Keratinocyte (primary cell): ENCODE measurements at regions not wholly inside any gene's neighbourhood (a gene's known extent, or its start where the extent isn't known, plus 50 kb on each side); places are given as distances from the start of the nearest gene placed in this dataset.

Experiments used
- DNase-seq: peaks from one replicate; pipeline ENCODE4 v3.0.0-alpha.2; 2011; ENCODE audit warnings: low read depth, missing footprints, low spot score
- FAIRE-seq: peaks from 2 replicates; lab custom pipeline; 2011; peaks lifted over from hg19 to GRCh38; lab: Jason Lieb, UNC
- H2AFZ ChIP-seq: 2 replicates; pipeline ENCODE4 v1.6.0; 2012; ENCODE audit warnings: low read length, control low read depth, inconsistent platforms; ENCODE audit not compliant: control insufficient read depth
- H3K27ac ChIP-seq: 2 replicates; pipeline ENCODE4 v1.5.1; 2011; ENCODE audit warnings: low read length; ENCODE audit not compliant: control insufficient read depth, insufficient read depth
- H3K27me3 ChIP-seq: 3 replicates; pipeline ENCODE4 v1.6.0; 2011; ENCODE audit warnings: low read length; ENCODE audit not compliant: control insufficient read depth, insufficient read depth; ENCODE audit errors: extremely low read depth
- H3K36me3 ChIP-seq, 2 experiments: 2 replicates in 1 of 2; 3 replicates in 1 of 2; pipeline ENCODE4 v1.5.1; 2011; ENCODE audit warnings: low read length in 2 of 2, mild to moderate bottlenecking in 1 of 2; ENCODE audit not compliant: control insufficient read depth in 2 of 2, insufficient read depth in 2 of 2; ENCODE audit errors: extremely low read depth in 1 of 2
- H3K4me1 ChIP-seq: 3 replicates; pipeline ENCODE4 v1.5.1; 2011; ENCODE audit warnings: low read length; ENCODE audit not compliant: control insufficient read depth, insufficient read depth; ENCODE audit errors: extremely low read depth
- H3K4me2 ChIP-seq: 3 replicates; pipeline ENCODE4 v1.6.0; 2011; ENCODE audit warnings: low read depth, low read length; ENCODE audit not compliant: control insufficient read depth, insufficient read depth; ENCODE audit errors: extremely low read depth
- H3K4me3 ChIP-seq, 3 experiments: fragments of 200-600 bp in 1 of 3; sonication (generic) in 1 of 3; 2 replicates in 2 of 3; 3 replicates in 1 of 3; pipeline ENCODE4 v1.5.1; 2011 to 2016; ENCODE audit warnings: low read length in 3 of 3, mild to moderate bottlenecking in 3 of 3, control low read depth in 2 of 3, inconsistent platforms in 1 of 3, low read depth in 1 of 3, mixed read lengths in 1 of 3, mixed run types in 1 of 3, moderate library complexity in 1 of 3; ENCODE audit not compliant: control insufficient read depth in 2 of 3, insufficient read depth in 2 of 3; ENCODE audit errors: extremely low read depth in 1 of 3
- H3K79me2 ChIP-seq: 2 replicates; pipeline ENCODE4 v1.6.0; 2012; ENCODE audit warnings: low read length; ENCODE audit not compliant: control insufficient read depth, insufficient read depth
- H3K9ac ChIP-seq: 3 replicates; pipeline ENCODE4 v1.6.0; 2011; ENCODE audit warnings: low read length; ENCODE audit not compliant: control insufficient read depth, insufficient read depth; ENCODE audit errors: extremely low read depth
- H3K9me1 ChIP-seq: 3 replicates; pipeline ENCODE4 v1.6.0; 2011; ENCODE audit warnings: low read length; ENCODE audit not compliant: control insufficient read depth, insufficient read depth; ENCODE audit errors: extremely low read depth
- H3K9me3 ChIP-seq: 2 replicates; pipeline ENCODE4 v1.5.1; 2012; ENCODE audit warnings: low read depth, low read length; ENCODE audit not compliant: control insufficient read depth
- H4K20me1 ChIP-seq: 3 replicates; pipeline ENCODE4 v1.6.0; 2011; ENCODE audit warnings: low read length; ENCODE audit not compliant: control insufficient read depth, insufficient read depth; ENCODE audit errors: extremely low read depth
- CTCF ChIP-seq, 3 experiments: IDR thresholded peaks in 1 of 3; conservative IDR thresholded peaks in 1 of 3; optimal IDR thresholded peaks in 1 of 3; 2 replicates in 2 of 3; 3 replicates in 1 of 3; pipeline versions ENCODE3 to v1.5.1; 2011; ENCODE audit warnings: low read length in 3 of 3, mild to moderate bottlenecking in 3 of 3, moderate library complexity in 2 of 3, control low read depth in 1 of 3, inconsistent platforms in 1 of 3; ENCODE audit not compliant: insufficient read depth in 2 of 3; ENCODE audit errors: extremely low read depth in 1 of 3
- EZH2 ChIP-seq: IDR thresholded peaks from one replicate; pipeline ENCODE4 v1.6.1; 2012; ENCODE audit warnings: inconsistent platforms, mild to moderate bottlenecking, low read length, moderate library complexity
- dilution Hi-C: fragments of 300-500 bp; cut with MboI; formaldehyde crosslinking; loops from one replicate; pipeline ENCODE4 v1.7.0; 2020; ENCODE audit warnings: low sequenced_read_pairs; ENCODE audit not compliant: extremely low pct_ligation_motif_present

- H2AFZ ChIP-seq, result no peak overlapping the region
- no peaks in the 10 kb centered on the region for H3K27me3 ChIP-seq
- no peaks in the 10 kb centered on the region for H3K9me3 ChIP-seq
- H3K36me3 ChIP-seq, result no peaks in the 10 kb centered on the region
- no peak for FAIRE-seq
- H4K20me1 ChIP-seq, result no peaks in the 10 kb centered on the region
- DNase-seq, result no peak
- H3K9ac ChIP-seq, result no peak overlapping the region
- H3K4me1 ChIP-seq, result no peaks in the 10 kb centered on the region
- TF ChIP-seq CTCF (optimal IDR thresholded peaks at IDR 0.05 in 1 of 3, IDR thresholded peaks at IDR 0.05 in 1 of 3, conservative IDR thresholded peaks at IDR 0.05 in 1 of 3; ENCODE audit: extremely low read depth in 1 of 3, insufficient read depth in 2 of 3, low read length in 3 of 3) (no peak), EZH2 (no peak)
- no peak overlapping the region for H3K4me3 ChIP-seq
- no peak overlapping the region for H3K4me2 ChIP-seq
- no peak overlapping the region for H3K27ac ChIP-seq
- dilution Hi-C loops, result no loop called here
- no peaks in the 10 kb centered on the region for H3K9me1 ChIP-seq
- H3K79me2 ChIP-seq, result no peaks in the 10 kb centered on the region
These were observed 896.8 kb downstream of the PCDH17 start for GRCh38 chr13:58528351-58528750.

- no peak overlapping the region for H3K9ac ChIP-seq
- no peaks in the 10 kb centered on the region for H3K9me3 ChIP-seq
- no peak for TF ChIP-seq EZH2
- TF ChIP-seq CTCF (optimal IDR thresholded peaks at IDR 0.05 in 1 of 3, IDR thresholded peaks at IDR 0.05 in 1 of 3, conservative IDR thresholded peaks at IDR 0.05 in 1 of 3; ENCODE audit: extremely low read depth in 1 of 3, insufficient read depth in 2 of 3, low read length in 3 of 3), result no peak
- no peaks in the 10 kb centered on the region for H3K4me1 ChIP-seq
- no peak overlapping the region for H2AFZ ChIP-seq
- dilution Hi-C loops, result no loop called here
- FAIRE-seq (no peak), DNase-seq (no peak)
- no peaks in the 10 kb centered on the region for H3K27me3 ChIP-seq
- no peaks in the 10 kb centered on the region for H3K9me1 ChIP-seq
- no peaks in the 10 kb centered on the region for H4K20me1 ChIP-seq
- H3K79me2 ChIP-seq, result no peaks in the 10 kb centered on the region
- H3K36me3 ChIP-seq, result no peaks in the 10 kb centered on the region
- H3K27ac ChIP-seq, result no peak overlapping the region
- no peak overlapping the region for H3K4me2 ChIP-seq
- no peak overlapping the region for H3K4me3 ChIP-seq
These were observed 900.1 kb downstream of the PCDH17 start for GRCh38 chr13:58531614-58532013.
